Neural progenitor cell (in vitro differentiated cells): ENCODE measurements at regions not wholly inside any gene's neighbourhood (a gene's known extent, or its start where the extent isn't known, plus 50 kb on each side); places are given as distances from the start of the nearest gene placed in this dataset.

Experiments used
- DNase-seq: peaks from one replicate; pipeline ENCODE4 v3.0.0-alpha.2; 2016; ENCODE audit warnings: low spot score
- H2AFZ ChIP-seq: fragments of 200-600 bp; sonication (generic); replicated peaks from 2 replicates; pipeline ENCODE4 v1.6.1; 2016; ENCODE audit warnings: antibody characterized with exemption
- H3F3A ChIP-seq: fragments of 200-600 bp; sonication (generic); 2 replicates; pipeline ENCODE4 v1.6.1; 2016; ENCODE audit warnings: antibody characterized with exemption, low read depth
- H3K27ac ChIP-seq: fragments of 200-600 bp; sonication (generic); 2 replicates; pipeline ENCODE4 v1.5.1; 2016; ENCODE audit warnings: mild to moderate bottlenecking
- H3K27me3 ChIP-seq: fragments of 200-600 bp; sonication (generic); 2 replicates; pipeline ENCODE4 v1.6.1; 2016; ENCODE audit warnings: mild to moderate bottlenecking, moderate library complexity
- H3K36me3 ChIP-seq: fragments of 200-600 bp; sonication (generic); 2 replicates; pipeline ENCODE4 v1.5.1; 2016
- H3K4me1 ChIP-seq: fragments of 200-600 bp; sonication (generic); 2 replicates; pipeline ENCODE4 v1.6.1; 2016; ENCODE audit warnings: mixed run types
- H3K4me2 ChIP-seq: fragments of 200-600 bp; sonication (generic); 2 replicates; pipeline ENCODE4 v1.6.1; 2016
- H3K4me3 ChIP-seq: fragments of 200-600 bp; sonication (generic); 2 replicates; pipeline ENCODE4 v1.5.1; 2016
- H3K79me2 ChIP-seq: fragments of 200-600 bp; sonication (generic); 2 replicates; pipeline ENCODE4 v1.6.1; 2016; ENCODE audit warnings: low read depth
- H3K9ac ChIP-seq: fragments of 200-600 bp; sonication (generic); 2 replicates; pipeline ENCODE4 v1.6.1; 2016
- H3K9me3 ChIP-seq: fragments of 200-600 bp; sonication (generic); 2 replicates; pipeline ENCODE4 v1.5.1; 2016; ENCODE audit warnings: low read depth
- H4K20me1 ChIP-seq: fragments of 200-600 bp; sonication (generic); 2 replicates; pipeline ENCODE4 v1.6.1; 2016; ENCODE audit warnings: low read depth
- H3K27ac Mint-ChIP-seq: 3 replicates; pipeline ENCODE4 v1.8.0; 2021; ENCODE audit warnings: mixed read lengths
- H3K27me3 Mint-ChIP-seq: 2 replicates; pipeline ENCODE4 v1.8.0; 2022; ENCODE audit warnings: low read depth, mild to moderate bottlenecking, inconsistent platforms, moderate library complexity, mixed read lengths; ENCODE audit not compliant: insufficient read depth
- H3K36me3 Mint-ChIP-seq: 3 replicates; pipeline ENCODE4 v1.8.0; 2021; ENCODE audit warnings: mixed read lengths
- H3K4me1 Mint-ChIP-seq: 3 replicates; pipeline ENCODE4 v1.8.0; 2021; ENCODE audit warnings: mixed read lengths
- H3K4me3 Mint-ChIP-seq: 3 replicates; pipeline ENCODE4 v1.8.0; 2021; ENCODE audit warnings: mild to moderate bottlenecking, moderate library complexity, mixed read lengths
- H3K9me3 Mint-ChIP-seq: 3 replicates; pipeline ENCODE4 v1.8.0; 2020; ENCODE audit warnings: mixed read lengths
- EZH2 ChIP-seq: fragments of 200-600 bp; sonication (generic); IDR thresholded peaks from 2 replicates; pipeline ENCODE4 v1.6.1; 2017; ENCODE audit warnings: antibody characterized with exemption, mild to moderate bottlenecking, moderate library complexity
- EZH2phosphoT487 ChIP-seq: fragments of 200-600 bp; sonication (generic); IDR thresholded peaks from 2 replicates; pipeline ENCODE4 v1.6.1; 2017; ENCODE audit warnings: antibody characterized with exemption
- TF ChIP-seq, protein P1 (sequence below): fragments of 200-600 bp; sonication (generic); IDR thresholded peaks from 2 replicates; pipeline ENCODE4 v1.5.1; 2017; ENCODE audit warnings: antibody characterized with exemption, mild to moderate bottlenecking

DNA sequence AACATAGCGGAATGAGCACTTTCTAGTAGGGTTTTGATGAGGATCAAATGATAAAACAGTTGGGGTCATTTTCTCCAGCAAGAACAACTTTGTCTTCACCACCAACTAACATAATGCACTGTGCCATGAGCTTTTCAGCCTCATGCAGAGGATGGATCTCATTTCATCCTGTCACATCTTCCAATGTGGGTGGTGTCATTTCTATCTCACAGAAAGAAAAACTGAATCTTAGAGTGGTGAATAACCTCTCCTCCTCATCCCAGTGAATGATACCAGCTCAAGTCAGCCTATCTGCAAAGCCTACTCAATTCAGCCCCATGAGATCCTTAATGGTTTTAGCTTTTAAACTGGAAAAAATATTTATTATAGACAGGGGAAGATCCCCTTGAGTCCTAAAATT, 1147.2 kb downstream of the VRK1 start:
- H3K27me3 Mint-ChIP-seq: no peaks in the 10 kb centered on the region
- no peaks in the 10 kb centered on the region for H4K20me1 ChIP-seq
- H3K27ac ChIP-seq: no peak overlapping the region
- H3K4me3 Mint-ChIP-seq: no peak overlapping the region
- peaks cover 2% of the 10 kb centered on the region for H3K4me1 Mint-ChIP-seq
- no peak for DNase-seq
- H3K27me3 ChIP-seq: no peaks in the 10 kb centered on the region
- no peaks in the 10 kb centered on the region for H3K79me2 ChIP-seq
- TF ChIP-seq EZH2 (no peak), EZH2phosphoT487 (no peak)
- TF ChIP-seq, protein P1, sequence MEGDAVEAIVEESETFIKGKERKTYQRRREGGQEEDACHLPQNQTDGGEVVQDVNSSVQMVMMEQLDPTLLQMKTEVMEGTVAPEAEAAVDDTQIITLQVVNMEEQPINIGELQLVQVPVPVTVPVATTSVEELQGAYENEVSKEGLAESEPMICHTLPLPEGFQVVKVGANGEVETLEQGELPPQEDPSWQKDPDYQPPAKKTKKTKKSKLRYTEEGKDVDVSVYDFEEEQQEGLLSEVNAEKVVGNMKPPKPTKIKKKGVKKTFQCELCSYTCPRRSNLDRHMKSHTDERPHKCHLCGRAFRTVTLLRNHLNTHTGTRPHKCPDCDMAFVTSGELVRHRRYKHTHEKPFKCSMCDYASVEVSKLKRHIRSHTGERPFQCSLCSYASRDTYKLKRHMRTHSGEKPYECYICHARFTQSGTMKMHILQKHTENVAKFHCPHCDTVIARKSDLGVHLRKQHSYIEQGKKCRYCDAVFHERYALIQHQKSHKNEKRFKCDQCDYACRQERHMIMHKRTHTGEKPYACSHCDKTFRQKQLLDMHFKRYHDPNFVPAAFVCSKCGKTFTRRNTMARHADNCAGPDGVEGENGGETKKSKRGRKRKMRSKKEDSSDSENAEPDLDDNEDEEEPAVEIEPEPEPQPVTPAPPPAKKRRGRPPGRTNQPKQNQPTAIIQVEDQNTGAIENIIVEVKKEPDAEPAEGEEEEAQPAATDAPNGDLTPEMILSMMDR: no peak
- H3K36me3 Mint-ChIP-seq: no peaks in the 10 kb centered on the region
- H3F3A ChIP-seq: no peaks in the 10 kb centered on the region
- H3K4me3 ChIP-seq: no peak overlapping the region
- H3K9ac ChIP-seq: no peak overlapping the region
- no peak overlapping the region for H3K27ac Mint-ChIP-seq
- no peaks in the 10 kb centered on the region for H3K9me3 Mint-ChIP-seq
- H2AFZ ChIP-seq: no peak overlapping the region
- no peaks in the 10 kb centered on the region for H3K36me3 ChIP-seq
- H3K4me2 ChIP-seq: no peak overlapping the region
- no peaks in the 10 kb centered on the region for H3K9me3 ChIP-seq
- H3K4me1 ChIP-seq: no peaks in the 10 kb centered on the region

DNA sequence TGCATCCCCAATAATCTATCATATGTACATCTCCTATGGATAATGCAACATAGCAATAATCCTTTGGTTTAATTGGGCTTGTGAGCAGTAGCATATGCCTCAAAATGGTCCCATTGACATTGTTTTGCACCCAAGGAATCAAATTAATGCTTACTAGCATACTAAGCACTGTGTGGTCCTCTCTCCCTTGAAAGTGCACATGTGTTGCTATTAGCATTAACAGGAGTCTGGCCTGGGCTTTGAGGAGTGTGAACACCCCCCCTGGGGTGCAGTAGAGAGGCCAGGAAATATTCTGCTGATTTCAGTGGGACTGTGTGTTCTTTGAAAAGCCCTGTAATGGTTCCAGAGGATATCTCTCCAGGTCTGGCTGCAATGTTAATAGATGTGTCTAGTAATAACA, 1148.4 kb downstream of the VRK1 start:
- Histone ChIP-seq H3K36me3 (no peaks in the 10 kb centered on the region), H3F3A (no peaks in the 10 kb centered on the region), H3K9ac (no peak overlapping the region), H2AFZ (no peak overlapping the region), H4K20me1 (no peaks in the 10 kb centered on the region), H3K4me2 (no peak overlapping the region), H3K27ac (no peak overlapping the region), H3K79me2 (no peaks in the 10 kb centered on the region), H3K27me3 (no peaks in the 10 kb centered on the region), H3K4me3 (no peak overlapping the region), H3K4me1 (no peaks in the 10 kb centered on the region), H3K9me3 (no peaks in the 10 kb centered on the region)
- no peak for TF ChIP-seq EZH2phosphoT487
- TF ChIP-seq, protein P1: no peak
- no peak for TF ChIP-seq EZH2
- H3K9me3 Mint-ChIP-seq: no peaks in the 10 kb centered on the region
- no peak overlapping the region for H3K27ac Mint-ChIP-seq
- H3K4me1 Mint-ChIP-seq: peaks cover 2% of the 10 kb centered on the region
- H3K36me3 Mint-ChIP-seq: no peaks in the 10 kb centered on the region
- H3K27me3 Mint-ChIP-seq: no peaks in the 10 kb centered on the region
- H3K4me3 Mint-ChIP-seq: no peak overlapping the region
- DNase-seq: no peak

DNA sequence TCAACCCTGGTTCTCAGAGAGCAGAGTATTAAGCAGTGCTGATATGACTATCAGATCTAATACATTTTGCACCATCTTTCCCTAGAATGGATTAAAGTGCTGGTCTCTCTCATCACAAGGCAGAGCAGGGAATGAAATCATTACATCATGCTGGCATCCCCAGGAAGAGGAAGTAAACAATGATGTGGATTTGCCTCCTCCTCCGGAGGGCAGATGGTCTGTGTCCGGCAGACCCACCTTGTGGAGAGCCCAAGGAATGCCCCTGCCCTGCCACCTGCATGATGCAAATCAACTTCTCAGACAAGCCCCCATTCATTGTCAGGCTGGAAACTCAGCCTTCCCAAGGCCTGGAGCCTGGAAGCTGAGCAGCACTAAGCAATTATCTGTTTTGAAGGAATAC, 1149.1 kb downstream of the VRK1 start:
- Mint-ChIP-seq H3K27ac (no peak overlapping the region), H3K4me1 (peaks cover 2% of the 10 kb centered on the region), H3K9me3 (no peaks in the 10 kb centered on the region), H3K36me3 (no peaks in the 10 kb centered on the region), H3K27me3 (no peaks in the 10 kb centered on the region), H3K4me3 (no peak overlapping the region)
- no peaks in the 10 kb centered on the region for H3K4me1 ChIP-seq
- H3K27me3 ChIP-seq: no peaks in the 10 kb centered on the region
- no peaks in the 10 kb centered on the region for H3K79me2 ChIP-seq
- DNase-seq: peak; percentile 17
- H3K9ac ChIP-seq: no peak overlapping the region
- no peak overlapping the region for H3K4me2 ChIP-seq
- no peaks in the 10 kb centered on the region for H3K9me3 ChIP-seq
- no peak overlapping the region for H3K4me3 ChIP-seq
- H4K20me1 ChIP-seq: no peaks in the 10 kb centered on the region
- H3F3A ChIP-seq: no peaks in the 10 kb centered on the region
- no peak overlapping the region for H2AFZ ChIP-seq
- H3K27ac ChIP-seq: no peak overlapping the region
- TF ChIP-seq, protein P1: peak; percentile 11
- TF ChIP-seq EZH2 (no peak), EZH2phosphoT487 (no peak)
- no peaks in the 10 kb centered on the region for H3K36me3 ChIP-seq
